HG02678 (cell line): ENCODE measurements at regions not wholly inside any gene's neighbourhood (a gene's known extent, or its start where the extent isn't known, plus 50 kb on each side); places are given as distances from the start of the nearest gene placed in this dataset.

Experiments used
- ATAC-seq: cut with Tn5 transposase; IDR thresholded peaks from one replicate; pipeline ENCODE4 v1.9.1; 2021; ENCODE audit warnings: mild to moderate bottlenecking, moderate library complexity; ENCODE audit not compliant: unreplicated experiment

DNA sequence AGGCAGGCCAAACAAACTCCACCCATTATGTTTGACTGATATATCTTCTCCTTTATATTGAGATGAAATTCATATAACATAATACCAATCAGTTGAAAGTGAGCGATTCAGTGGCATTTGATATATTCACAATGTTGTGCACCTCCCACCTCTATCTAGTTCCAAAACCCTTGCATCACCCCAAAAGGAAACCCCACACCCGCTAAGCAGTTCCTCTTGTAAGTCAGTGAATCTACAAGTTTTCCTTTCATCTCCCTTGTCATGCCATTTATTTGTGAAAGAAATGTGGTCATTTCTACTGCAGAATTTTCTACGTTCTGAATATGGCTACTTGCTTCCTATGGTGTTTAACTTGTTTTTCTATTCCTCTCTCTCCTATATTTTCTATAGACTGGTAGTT lies 99.4 kb upstream of the PTPN3 start:
- ATAC-seq = no peak

- ATAC-seq = no peak
Measured at GRCh38 chr9:109599131-109599530, 101.0 kb upstream of the PTPN3 start.

GRCh38 chr9:109599711-109600110 lies 101.6 kb upstream of the PTPN3 start:
- ATAC-seq = no peak

GRCh38 chr9:109600142-109600541 lies 102.0 kb upstream of the PTPN3 start:
- no peak for ATAC-seq

DNA sequence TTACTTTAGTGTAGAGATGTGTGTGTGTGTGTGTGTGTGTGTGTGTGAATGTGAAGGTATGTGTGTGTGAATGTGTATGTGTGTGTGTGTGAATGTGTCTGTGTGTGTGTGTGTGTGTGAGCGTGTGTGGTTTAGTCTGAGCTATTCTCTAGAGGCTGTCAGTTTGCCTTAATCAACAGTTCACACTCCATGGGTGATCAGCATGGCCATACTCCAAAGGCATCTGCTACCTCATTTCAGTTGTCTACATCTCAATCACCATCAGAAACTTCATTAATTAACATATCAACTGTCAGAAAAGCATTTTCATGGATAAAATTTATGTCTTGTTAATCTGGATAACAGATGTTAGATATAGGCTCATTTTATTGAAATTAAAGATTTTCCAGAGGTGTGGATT lies 103.1 kb upstream of the PTPN3 start:
- no peak for ATAC-seq

DNA sequence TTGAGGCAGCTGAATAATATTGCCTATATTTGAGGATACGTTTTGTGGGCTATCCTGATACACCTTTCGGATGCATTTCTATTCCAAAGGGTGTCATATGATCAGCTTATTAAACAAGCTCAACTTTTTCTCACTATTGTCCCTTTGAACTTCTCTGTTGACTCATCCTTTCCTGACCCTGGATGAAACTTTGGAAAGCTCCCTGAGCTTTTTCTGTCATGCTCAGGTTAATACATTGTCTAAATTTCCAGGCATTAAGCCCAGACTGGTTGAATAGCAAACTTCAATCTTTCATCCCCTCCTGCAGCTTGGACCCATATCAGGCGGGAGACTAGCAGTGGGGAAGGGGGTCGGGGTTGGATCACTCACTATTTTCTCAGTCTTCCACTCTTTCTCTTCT lies 104.9 kb upstream of the PTPN3 start:
- ATAC-seq = no peak

GRCh38 chr9:109604131-109604530 lies 106.0 kb upstream of the PTPN3 start:
- no peak for ATAC-seq

DNA sequence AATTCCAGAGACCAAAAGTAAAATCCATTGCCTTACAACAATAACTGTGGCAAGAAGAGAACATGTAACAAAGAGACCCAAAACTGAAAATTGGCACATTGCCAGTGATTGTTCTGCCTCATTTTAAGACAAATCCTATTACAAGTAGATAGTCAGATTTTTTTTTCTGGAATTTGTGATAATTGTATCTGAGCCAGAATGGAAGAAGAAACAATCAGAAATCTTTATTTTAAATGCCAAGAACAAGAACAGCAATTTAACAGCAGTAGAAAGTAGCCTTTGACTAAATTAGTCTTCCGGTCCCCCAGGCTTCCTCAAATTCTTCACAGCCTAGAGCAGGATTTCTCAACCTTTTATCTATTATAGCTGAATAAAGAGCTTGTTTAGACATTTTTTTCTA lies 106.7 kb upstream of the PTPN3 start:
- no peak for ATAC-seq

GRCh38 chr9:109609060-109609459 lies 111.0 kb upstream of the PTPN3 start:
- ATAC-seq = no peak

DNA sequence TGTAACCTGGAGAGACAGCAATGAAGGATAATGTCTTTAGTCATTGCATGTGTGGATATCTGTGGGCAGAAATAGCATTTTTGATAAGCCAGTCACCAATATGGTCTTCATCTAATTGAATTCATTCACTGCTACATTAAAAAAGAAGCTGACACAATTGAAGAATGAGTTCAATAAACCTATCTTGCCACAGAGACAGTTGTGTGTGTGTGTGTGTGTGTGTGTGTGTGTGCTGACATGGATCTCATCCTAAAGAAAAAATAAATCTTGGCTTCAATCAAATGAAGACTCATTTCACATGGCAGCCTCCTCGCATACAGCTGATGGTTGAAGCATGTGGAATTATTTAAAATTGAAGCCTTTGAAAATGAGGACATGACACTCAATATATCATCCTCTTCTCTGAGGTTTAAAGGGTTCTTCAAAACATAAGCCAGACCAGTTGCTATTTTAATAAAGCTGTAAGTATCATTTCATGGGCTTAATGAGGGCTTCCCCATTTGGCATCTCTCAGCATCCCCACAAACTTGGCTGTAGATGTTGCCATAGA lies 118.5 kb upstream of the PTPN3 start:
- no peak for ATAC-seq

DNA sequence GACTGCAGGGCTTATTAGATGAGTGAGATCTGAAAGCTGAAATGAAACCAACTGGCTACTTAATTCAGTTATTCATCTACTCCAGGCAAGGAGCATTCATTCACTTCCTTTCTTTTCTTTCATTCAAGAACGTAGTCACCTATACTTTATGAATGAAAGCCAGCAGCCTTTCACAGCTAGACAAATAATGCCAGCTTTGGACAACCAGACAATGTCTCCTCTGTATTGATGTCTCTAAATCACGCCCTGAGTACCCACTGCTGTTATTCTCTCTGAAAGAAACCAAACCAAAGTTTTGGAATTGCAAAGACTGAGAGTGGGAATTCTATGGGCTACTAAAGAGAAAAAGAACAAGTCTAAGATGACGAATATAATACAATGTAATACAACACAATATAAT lies 121.2 kb upstream of the PTPN3 start:
- no peak for ATAC-seq

- ATAC-seq = no peak
Measured at GRCh38 chr9:109624143-109624542, 126.0 kb upstream of the PTPN3 start.

- ATAC-seq = no peak
Measured at GRCh38 chr9:109624896-109625295, 126.8 kb upstream of the PTPN3 start.

GRCh38 chr9:109627042-109627441 lies 128.9 kb upstream of the PTPN3 start:
- ATAC-seq = no peak

DNA sequence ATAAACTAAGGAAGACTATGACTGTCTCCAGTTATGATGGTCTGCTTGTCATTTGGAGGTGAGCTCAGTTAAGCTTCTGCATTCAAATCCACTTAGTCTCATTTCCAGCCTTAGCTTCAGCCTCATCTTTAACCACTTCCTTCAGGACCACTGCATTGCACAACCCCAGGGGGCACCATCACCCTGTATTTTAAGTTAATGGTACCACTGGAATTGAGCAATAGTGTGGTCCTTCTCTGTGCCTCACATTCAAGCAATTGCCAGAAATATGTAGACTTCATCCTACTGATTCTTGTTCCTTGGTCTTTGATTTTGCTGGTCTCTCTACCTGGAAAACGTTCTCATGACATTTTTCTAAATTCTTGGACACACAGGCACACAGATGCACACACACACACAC lies 131.5 kb upstream of the PTPN3 start:
- ATAC-seq = no peak

DNA sequence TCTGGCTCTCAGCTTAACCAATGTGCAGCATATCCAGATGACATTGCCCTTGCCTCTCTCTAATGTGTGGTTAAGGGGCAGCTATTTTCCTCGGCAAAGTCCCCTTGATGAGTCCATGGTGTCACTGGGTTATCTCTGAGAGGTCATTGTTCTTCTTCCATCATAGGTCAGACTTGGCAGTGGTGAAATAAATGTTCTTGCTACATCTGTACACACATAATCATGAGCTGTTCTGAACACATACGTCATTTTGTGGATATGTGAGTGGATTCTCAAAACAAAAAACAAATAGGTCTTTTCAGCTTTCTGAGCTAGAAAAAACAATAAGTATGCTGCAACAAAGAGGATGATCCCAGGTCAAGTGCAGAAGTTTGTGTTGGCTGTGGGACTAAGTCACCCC lies 134.7 kb upstream of the PTPN3 start:
- ATAC-seq = no peak

- ATAC-seq = no peak
Measured at GRCh38 chr9:109639674-109640579, 140.1 kb upstream of the PALM2AKAP2 start.

DNA sequence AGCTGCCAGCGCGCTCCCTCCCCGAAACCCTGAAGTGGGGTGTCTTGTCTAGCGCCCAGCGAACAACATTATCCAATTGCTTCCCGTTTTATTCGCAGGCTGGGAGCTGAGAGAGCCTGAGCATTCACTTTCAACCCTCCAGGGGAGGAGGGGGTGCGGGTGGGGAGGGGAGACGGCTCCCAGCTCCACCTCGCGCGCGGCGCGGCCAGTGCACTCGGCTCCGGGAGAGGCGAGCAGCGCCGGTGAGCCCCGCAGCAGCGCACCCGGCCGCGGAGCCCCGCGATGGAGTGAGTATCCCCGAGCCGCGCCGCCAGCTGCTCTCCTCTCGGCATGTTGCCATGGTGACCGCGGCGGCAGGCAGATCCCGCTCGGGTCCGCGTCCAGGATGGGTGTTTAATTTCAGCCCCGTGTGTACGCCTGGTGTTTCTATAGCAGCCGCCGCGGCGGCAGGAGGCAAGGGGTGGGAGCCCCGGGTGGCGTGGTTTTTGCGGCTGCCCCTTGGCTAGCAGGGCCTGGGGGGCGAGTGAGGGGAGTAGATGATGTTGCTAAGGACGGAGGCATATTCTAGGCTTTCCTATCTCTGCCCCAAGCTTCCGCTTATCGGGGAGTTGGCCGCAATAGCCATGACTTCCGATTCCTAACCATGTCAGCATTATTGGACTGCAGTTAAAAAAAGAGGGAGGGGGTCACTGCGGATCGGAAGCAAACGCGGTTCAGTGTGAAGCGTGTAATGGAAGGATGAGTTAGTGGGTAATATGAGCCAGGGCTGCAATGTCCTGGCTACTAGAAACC lies 139.2 kb upstream of the PALM2AKAP2 start:
- ATAC-seq = no peak

GRCh38 chr9:109641372-109641659 lies 138.7 kb upstream of the PALM2AKAP2 start:
- ATAC-seq = no peak

GRCh38 chr9:109652112-109652511 lies 127.9 kb upstream of the PALM2AKAP2 start:
- no peak for ATAC-seq

DNA sequence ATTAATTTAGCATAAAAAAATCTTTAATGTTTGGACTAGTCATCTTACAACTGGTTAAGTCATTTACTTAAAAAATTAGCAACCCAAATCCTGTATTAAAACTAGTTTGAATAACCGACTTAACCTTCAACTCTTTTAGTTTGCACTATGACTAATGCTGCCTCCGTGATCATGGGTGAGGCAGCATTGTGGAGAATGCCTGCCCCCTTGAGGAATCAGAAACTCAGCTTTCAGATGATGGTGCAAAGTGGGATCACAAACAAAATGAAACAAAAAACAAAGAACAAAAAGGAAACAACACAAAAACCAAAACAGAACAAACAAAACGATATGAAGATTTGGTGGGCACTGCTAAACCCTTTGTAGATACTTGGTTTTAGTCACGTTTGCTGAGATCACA lies 127.0 kb upstream of the PALM2AKAP2 start:
- ATAC-seq = no peak

DNA sequence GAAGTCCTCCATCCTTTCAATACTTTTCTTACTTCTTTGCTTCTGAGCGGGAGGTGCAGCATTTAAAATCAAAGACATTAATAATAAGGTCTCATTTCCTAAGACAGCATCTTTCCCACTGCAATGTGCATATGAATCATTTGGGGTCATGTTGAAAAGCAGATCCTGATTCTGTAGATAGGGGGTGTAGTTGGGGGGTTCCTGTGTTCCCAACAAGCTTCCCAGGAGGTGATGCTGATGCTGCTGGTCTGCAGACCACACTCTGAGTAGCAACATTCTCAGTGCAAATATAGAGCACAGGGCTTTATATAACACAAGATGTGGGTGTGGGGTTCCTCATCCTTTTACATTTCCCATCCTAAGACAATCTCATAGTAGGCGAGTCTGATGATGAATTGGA lies 126.5 kb upstream of the PALM2AKAP2 start:
- ATAC-seq = no peak
